Astrocyte (in vitro differentiated cells and primary cell): ENCODE measurements at regions not wholly inside any gene's neighbourhood (a gene's known extent, or its start where the extent isn't known, plus 50 kb on each side); places are given as distances from the start of the nearest gene placed in this dataset.

Experiments used
- DNase-seq: peaks from one replicate; pipeline ENCODE4 v3.0.0-alpha.2; 2010; ENCODE audit warnings: low read depth
- FAIRE-seq: peaks from 2 replicates; lab custom pipeline; 2011; peaks lifted over from hg19 to GRCh38; lab: Jason Lieb, UNC
- H2AFZ ChIP-seq: 2 replicates; pipeline ENCODE4 v1.6.0; 2012; ENCODE audit warnings: low read depth, low read length, inconsistent platforms
- H3K27ac ChIP-seq: 2 replicates; pipeline ENCODE4 v1.5.1; 2011; ENCODE audit warnings: low read depth, low read length, inconsistent platforms
- H3K27me3 ChIP-seq: 2 replicates; pipeline ENCODE4 v1.6.0; 2011; ENCODE audit warnings: low read length, inconsistent platforms; ENCODE audit not compliant: insufficient read depth
- H3K36me3 ChIP-seq: 2 replicates; pipeline ENCODE4 v1.5.1; 2011; ENCODE audit warnings: low read length, inconsistent platforms; ENCODE audit not compliant: insufficient read depth
- H3K4me1 ChIP-seq: 2 replicates; pipeline ENCODE4 v1.5.1; 2011; ENCODE audit warnings: low read length, inconsistent platforms; ENCODE audit not compliant: insufficient read depth
- H3K4me2 ChIP-seq: 2 replicates; pipeline ENCODE4 v1.6.0; 2012; ENCODE audit warnings: low read length, inconsistent platforms
- H3K4me3 ChIP-seq: 2 replicates; pipeline ENCODE4 v1.5.1; 2011; ENCODE audit warnings: low read depth, mild to moderate bottlenecking, low read length, inconsistent platforms; ENCODE audit not compliant: insufficient read depth
- H3K79me2 ChIP-seq: 2 replicates; pipeline ENCODE4 v1.6.0; 2012; ENCODE audit warnings: mild to moderate bottlenecking, low read length, inconsistent platforms; ENCODE audit not compliant: insufficient read depth
- H3K9ac ChIP-seq: 2 replicates; pipeline ENCODE4 v1.6.0; 2012; ENCODE audit warnings: mild to moderate bottlenecking, low read length, inconsistent platforms
- H3K9me3 ChIP-seq: 2 replicates; pipeline ENCODE4 v1.5.1; 2012; ENCODE audit warnings: low read depth, mild to moderate bottlenecking, low read length, inconsistent platforms; ENCODE audit not compliant: insufficient read depth
- H4K20me1 ChIP-seq: 2 replicates; pipeline ENCODE4 v1.6.0; 2012; ENCODE audit warnings: low read length, inconsistent platforms; ENCODE audit not compliant: insufficient read depth
- H3K27ac Mint-ChIP-seq: one replicate; pipeline ENCODE4 v1.8.0; 2021; ENCODE audit warnings: mild to moderate bottlenecking, mixed read lengths; ENCODE audit not compliant: unreplicated experiment
- H3K27me3 Mint-ChIP-seq: one replicate; pipeline ENCODE4 v1.8.0; 2021; ENCODE audit warnings: low read depth, mixed read lengths; ENCODE audit not compliant: unreplicated experiment
- H3K36me3 Mint-ChIP-seq: one replicate; pipeline ENCODE4 v1.8.0; 2021; ENCODE audit warnings: low read depth, mixed read lengths; ENCODE audit not compliant: unreplicated experiment
- H3K4me1 Mint-ChIP-seq: one replicate; pipeline ENCODE4 v1.8.0; 2021; ENCODE audit warnings: low read depth, mixed read lengths; ENCODE audit not compliant: unreplicated experiment
- H3K4me3 Mint-ChIP-seq: one replicate; pipeline ENCODE4 v1.8.0; 2021; ENCODE audit warnings: mild to moderate bottlenecking, moderate library complexity, mixed read lengths; ENCODE audit not compliant: unreplicated experiment
- H3K9me3 Mint-ChIP-seq: one replicate; pipeline ENCODE4 v1.8.0; 2021; ENCODE audit warnings: mild to moderate bottlenecking, mixed read lengths; ENCODE audit not compliant: unreplicated experiment
- CTCF ChIP-seq: IDR thresholded peaks from 2 replicates; pipeline ENCODE4 v1.5.1; 2011; ENCODE audit warnings: low read depth, mild to moderate bottlenecking, inconsistent platforms, low read length, moderate library complexity; ENCODE audit not compliant: insufficient read depth
- EZH2 ChIP-seq: IDR thresholded peaks from 2 replicates; pipeline ENCODE4 v1.6.1; 2012; ENCODE audit warnings: mild to moderate bottlenecking, low read length, inconsistent platforms; ENCODE audit not compliant: insufficient read depth

GRCh38 chr14:58763210-58763609 lies 125.4 kb downstream of the DACT1 start:
- H3K9me3 Mint-ChIP-seq, result no peaks in the 10 kb centered on the region
- Histone ChIP-seq H3K79me2 (no peaks in the 10 kb centered on the region), H3K27ac (no peak overlapping the region), H3K4me1 (no peaks in the 10 kb centered on the region), H3K36me3 (no peaks in the 10 kb centered on the region), H3K9me3 (no peaks in the 10 kb centered on the region), H4K20me1 (no peaks in the 10 kb centered on the region), H3K4me2 (no peak overlapping the region), H3K9ac (no peak overlapping the region), H2AFZ (no peak overlapping the region), H3K4me3 (no peak overlapping the region), H3K27me3 (no peaks in the 10 kb centered on the region)
- H3K4me3 Mint-ChIP-seq, result no peak overlapping the region
- peaks cover 14% of the 10 kb centered on the region for H3K27me3 Mint-ChIP-seq
- peaks cover 3% of the 10 kb centered on the region for H3K4me1 Mint-ChIP-seq
- H3K36me3 Mint-ChIP-seq, result no peaks in the 10 kb centered on the region
- TF ChIP-seq EZH2, result no peak
- TF ChIP-seq CTCF, result no peak
- DNase-seq (no peak), FAIRE-seq (no peak)
- H3K27ac Mint-ChIP-seq, result no peak overlapping the region

GRCh38 chr14:58765418-58765831 lies 127.7 kb downstream of the DACT1 start:
- FAIRE-seq (no peak), DNase-seq (no peak)
- Histone ChIP-seq H3K9ac (no peak overlapping the region), H3K27me3 (no peaks in the 10 kb centered on the region), H3K4me3 (no peak overlapping the region), H2AFZ (no peak overlapping the region), H3K36me3 (no peaks in the 10 kb centered on the region), H3K9me3 (no peaks in the 10 kb centered on the region), H3K4me1 (no peaks in the 10 kb centered on the region), H3K27ac (no peak overlapping the region), H4K20me1 (no peaks in the 10 kb centered on the region), H3K4me2 (no peak overlapping the region), H3K79me2 (no peaks in the 10 kb centered on the region)
- H3K4me3 Mint-ChIP-seq, result no peak overlapping the region
- no peak for TF ChIP-seq EZH2
- no peak for TF ChIP-seq CTCF
- no peaks in the 10 kb centered on the region for H3K4me1 Mint-ChIP-seq
- no peak overlapping the region for H3K27ac Mint-ChIP-seq
- H3K9me3 Mint-ChIP-seq, result no peaks in the 10 kb centered on the region
- H3K27me3 Mint-ChIP-seq, result peaks cover 14% of the 10 kb centered on the region
- no peaks in the 10 kb centered on the region for H3K36me3 Mint-ChIP-seq

GRCh38 chr14:58765843-58766242 lies 128.1 kb downstream of the DACT1 start:
- FAIRE-seq, result no peak
- no peak overlapping the region for H3K27ac Mint-ChIP-seq
- H3K4me2 ChIP-seq, result no peak overlapping the region
- no peak overlapping the region for H2AFZ ChIP-seq
- no peak overlapping the region for H3K9ac ChIP-seq
- no peaks in the 10 kb centered on the region for H3K79me2 ChIP-seq
- no peaks in the 10 kb centered on the region for H3K9me3 ChIP-seq
- H3K4me3 Mint-ChIP-seq, result no peak overlapping the region
- TF ChIP-seq CTCF (no peak), EZH2 (no peak)
- no peaks in the 10 kb centered on the region for H3K4me1 ChIP-seq
- no peaks in the 10 kb centered on the region for H3K4me1 Mint-ChIP-seq
- no peaks in the 10 kb centered on the region for H3K36me3 Mint-ChIP-seq
- no peak overlapping the region for H3K4me3 ChIP-seq
- H3K27me3 ChIP-seq, result no peaks in the 10 kb centered on the region
- H3K9me3 Mint-ChIP-seq, result no peaks in the 10 kb centered on the region
- no peaks in the 10 kb centered on the region for H4K20me1 ChIP-seq
- H3K36me3 ChIP-seq, result no peaks in the 10 kb centered on the region
- H3K27ac ChIP-seq, result no peak overlapping the region
- DNase-seq, result no peak
- H3K27me3 Mint-ChIP-seq, result peaks cover 14% of the 10 kb centered on the region
